ENCODE measurements at regions not wholly inside any gene's neighbourhood (a gene's known extent, or its start where the extent isn't known, plus 50 kb on each side); places are given as distances from the start of the nearest gene placed in this dataset.
A peak's percentile ranks its signal among the peaks of the same experiment; 100 is the strongest.

- H3K79me2 ChIP-seq (ENCODE audit: insufficient read depth, low read length) = no peaks in the 10 kb centered on the region
- H3K27ac ChIP-seq (ENCODE audit: low read depth in 1 of 2, low read length in 2 of 2) = peak overlapping the region in 1 of 2 donors; percentile 64
- peaks cover 3 to 5% of the 10 kb centered on the region in 2 donors for H3K9me3 ChIP-seq (replicated peaks in 1 of 2; ENCODE audit: control insufficient read depth in 1 of 2, insufficient read depth in 1 of 2, low read length in 2 of 2)
- Mint-ChIP-seq H3K36me3 (no peaks in the 10 kb centered on the region), H3K4me3 (no peak overlapping the region), H3K4me1 (peaks cover 11% of the 10 kb centered on the region), H3K27me3 (ENCODE audit: low read depth in 3 of 3) (peaks cover 3 to 10% (median 4%) of the 10 kb centered on the region in 3 donors), H3K27ac (peak overlapping the region in 6 of 7 donors; percentile 5 to 64 (median 30)), H3K9me3 (peaks cover 0 to 8% (median 3%) of the 10 kb centered on the region in 7 donors)
- H3K4me3 ChIP-seq (replicated peaks in 1 of 3; ENCODE audit: low read depth in 2 of 3, low read length in 3 of 3) = no peak overlapping the region
- WGBS (ENCODE audit: insufficient coverage) = no CpG with 5 or more reads among the region's 3 CpGs
- no peaks in the 10 kb centered on the region for H3K27me3 ChIP-seq (ENCODE audit: control insufficient read depth in 2 of 2, insufficient read depth in 2 of 2, low read length in 2 of 2)
- peak; percentile 52 to 79 (median 68) for DNase-seq
- no peaks in the 10 kb centered on the region for H3K36me3 ChIP-seq (replicated peaks in 1 of 2; ENCODE audit: control insufficient read depth in 1 of 2, insufficient read depth in 2 of 2, low read length in 2 of 2)
- no peak overlapping the region for H2AFZ ChIP-seq (ENCODE audit: insufficient read depth, low read depth, low read length, poor library complexity, severe bottlenecking)
- TF ChIP-seq CTCF (IDR thresholded peaks at IDR 0.05) = no peak
- intact Hi-C loops (cut with micrococcal nuclease) = no loop called here
- H3K4me1 ChIP-seq (ENCODE audit: control insufficient read depth in 1 of 2, insufficient read depth in 2 of 2, low read length in 2 of 2) = peaks cover 0 to 4% of the 10 kb centered on the region in 2 donors
- no peaks in the 10 kb centered on the region for H4K20me1 ChIP-seq (ENCODE audit: insufficient read depth, low read length)
- no peak overlapping the region for H3K9ac ChIP-seq (ENCODE audit: insufficient read depth, low read length, poor library complexity, severe bottlenecking)
- no peak overlapping the region for H3K4me2 ChIP-seq (replicated peaks; ENCODE audit: extremely low read depth, low read length, poor library complexity, severe bottlenecking)
These were observed 521.9 kb downstream of the INSC start for GRCh38 chr11:15636521-15637089.

GRCh38 chr11:15638386-15638787, 523.7 kb downstream of the INSC start:
- no peak overlapping the region for H2AFZ ChIP-seq (ENCODE audit: insufficient read depth, low read depth, low read length, poor library complexity, severe bottlenecking)
- H3K4me3 ChIP-seq (replicated peaks in 1 of 3; ENCODE audit: low read depth in 2 of 3, low read length in 3 of 3) = no peak overlapping the region
- no peaks in the 10 kb centered on the region for H4K20me1 ChIP-seq (ENCODE audit: insufficient read depth, low read length)
- no peak overlapping the region for H3K9ac ChIP-seq (ENCODE audit: insufficient read depth, low read length, poor library complexity, severe bottlenecking)
- Mint-ChIP-seq H3K4me1 (peaks cover 14% of the 10 kb centered on the region), H3K27ac (peak overlapping the region in 5 of 7 donors; percentile 28 to 87 (median 52)), H3K36me3 (no peaks in the 10 kb centered on the region), H3K27me3 (ENCODE audit: low read depth in 3 of 3) (peaks cover 4 to 8% (median 5%) of the 10 kb centered on the region in 3 donors), H3K9me3 (peaks cover 0 to 8% (median 3%) of the 10 kb centered on the region in 7 donors), H3K4me3 (no peak overlapping the region)
- no peaks in the 10 kb centered on the region for H3K27me3 ChIP-seq (ENCODE audit: control insufficient read depth in 2 of 2, insufficient read depth in 2 of 2, low read length in 2 of 2)
- no peak overlapping the region for H3K4me2 ChIP-seq (replicated peaks; ENCODE audit: extremely low read depth, low read length, poor library complexity, severe bottlenecking)
- WGBS (ENCODE audit: insufficient coverage) = 80% methylated on average over 1 of the region's 1 CpG
- peak overlapping the region; percentile 6 to 20 for H3K27ac ChIP-seq (ENCODE audit: low read depth in 1 of 2, low read length in 2 of 2)
- intact Hi-C loops (cut with micrococcal nuclease) = no loop called here
- H3K36me3 ChIP-seq (replicated peaks in 1 of 2; ENCODE audit: control insufficient read depth in 1 of 2, insufficient read depth in 2 of 2, low read length in 2 of 2) = no peaks in the 10 kb centered on the region
- no peaks in the 10 kb centered on the region for H3K79me2 ChIP-seq (ENCODE audit: insufficient read depth, low read length)
- peaks cover 3 to 5% of the 10 kb centered on the region in 2 donors for H3K9me3 ChIP-seq (replicated peaks in 1 of 2; ENCODE audit: control insufficient read depth in 1 of 2, insufficient read depth in 1 of 2, low read length in 2 of 2)
- peak; percentile 12 to 21 (median 20) for DNase-seq
- peaks cover 0 to 4% of the 10 kb centered on the region in 2 donors for H3K4me1 ChIP-seq (ENCODE audit: control insufficient read depth in 1 of 2, insufficient read depth in 2 of 2, low read length in 2 of 2)
- no peak for TF ChIP-seq CTCF (IDR thresholded peaks at IDR 0.05)
